Stimulated activated CD4-positive, alpha-beta T cell treated with anti-CD3 and anti-CD28 coated beads, Interleukin-12 subunit alpha, Interleukin-12 subunit beta, amount 100 ng/mL, for 48 hours (primary cell): ENCODE measurements at regions not wholly inside any gene's neighbourhood (a gene's known extent, or its start where the extent isn't known, plus 50 kb on each side); places are given as distances from the start of the nearest gene placed in this dataset.
"Not testable (repeated sequence)": the region's sequence is repeated elsewhere in the genome, so short reads cannot be mapped to it uniquely, and the experiment has no call there.

Source experiments
- DNase-seq, 3 donors: peaks; one replicate each; pipeline ENCODE4 v3.0.0-alpha.2; 2020; ENCODE audit warnings: low read depth in 2 of 3, low spot score in 1 of 3

- no peak for DNase-seq
These were observed 175.9 kb upstream of the SNX2 start for GRCh38 chr5:122599000-122599399.

- no peak for DNase-seq
These were observed 174.0 kb upstream of the SNX2 start for GRCh38 chr5:122600924-122601323.

DNA sequence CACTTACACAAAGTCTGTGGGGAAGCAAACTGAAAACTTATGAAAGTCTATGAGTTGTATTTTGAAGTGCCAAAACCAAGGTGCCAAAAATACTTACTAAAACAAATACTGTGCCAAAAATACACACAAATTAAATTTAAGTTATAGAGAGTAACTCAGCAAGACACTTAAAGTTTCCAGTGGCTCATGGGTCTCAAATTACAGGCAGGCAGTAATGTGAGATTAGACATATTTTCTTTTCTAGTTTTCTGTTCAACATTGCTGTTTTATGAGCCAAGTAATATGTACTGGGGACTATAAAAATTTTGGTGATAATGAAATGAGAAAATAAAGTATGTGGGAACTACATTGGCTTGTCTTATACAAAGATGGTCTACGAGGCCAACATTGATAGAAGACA, 172.2 kb upstream of the SNX2 start:
- DNase-seq = no peak

DNA sequence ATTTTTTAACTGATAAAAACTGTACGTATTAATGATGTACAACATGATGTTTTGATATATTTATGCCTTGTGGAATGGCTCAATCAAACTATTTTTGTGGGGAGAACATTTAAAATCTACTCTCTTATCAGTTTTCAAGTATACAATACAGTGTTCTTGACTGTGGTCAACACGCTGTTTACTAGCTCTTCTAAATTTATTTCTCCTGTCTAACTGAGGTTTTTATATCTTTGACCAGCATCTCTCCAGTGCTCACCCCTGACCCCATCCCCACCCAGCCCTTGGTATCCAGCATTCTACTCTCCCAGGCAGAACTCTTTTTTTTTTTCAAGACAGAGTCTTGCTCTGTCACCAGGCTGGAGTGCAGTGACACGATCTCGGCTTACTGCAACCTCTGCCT, 169.6 kb upstream of the SNX2 start:
- no peak for DNase-seq

GRCh38 chr5:122607818-122608217, 167.1 kb upstream of the SNX2 start:
- DNase-seq = no peak

GRCh38 chr5:122608222-122608621, 166.7 kb upstream of the SNX2 start:
- no peak for DNase-seq

- DNase-seq = no peak
These were observed 163.5 kb upstream of the SNX2 start for GRCh38 chr5:122611406-122611805.

DNA sequence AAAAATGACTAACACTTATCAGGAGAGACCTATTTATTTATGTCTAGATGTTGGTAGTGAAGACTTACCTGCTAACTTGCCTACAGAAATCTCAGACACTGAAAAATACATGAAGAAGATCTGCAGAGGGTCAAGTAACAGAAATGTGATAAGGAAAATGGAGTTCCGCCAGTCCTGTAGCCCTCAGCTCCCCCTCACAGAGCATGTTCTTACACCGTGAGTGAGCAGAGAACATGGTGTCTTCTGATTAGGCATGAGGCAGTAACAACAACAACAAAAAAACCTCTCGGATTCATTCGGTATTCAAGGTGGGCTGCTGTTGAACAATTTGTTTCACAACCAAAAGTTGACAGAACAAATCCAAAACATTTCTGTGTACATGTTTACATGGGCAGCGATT, 162.0 kb upstream of the SNX2 start:
- no peak for DNase-seq

GRCh38 chr5:122615146-122615545, 159.7 kb upstream of the SNX2 start:
- DNase-seq = no peak

DNA sequence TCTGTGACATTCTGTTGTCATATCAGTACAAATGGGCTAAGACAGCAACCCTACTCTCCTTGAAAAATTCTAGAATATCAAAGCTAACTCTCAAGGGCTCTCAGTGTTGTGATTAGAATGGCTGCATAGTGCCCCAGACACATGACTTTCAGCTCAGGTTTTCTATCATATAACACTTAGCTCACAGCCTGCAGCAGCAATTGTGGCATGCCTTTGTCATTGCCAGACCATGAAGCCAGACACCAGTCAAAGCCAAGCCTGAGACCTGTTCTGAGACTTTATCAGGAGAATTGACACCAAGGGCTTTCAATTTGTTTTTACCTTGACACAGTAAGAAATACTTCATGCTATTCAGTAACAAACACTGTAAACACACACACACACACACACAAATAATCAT, 159.0 kb upstream of the SNX2 start:
- no peak for DNase-seq

DNA sequence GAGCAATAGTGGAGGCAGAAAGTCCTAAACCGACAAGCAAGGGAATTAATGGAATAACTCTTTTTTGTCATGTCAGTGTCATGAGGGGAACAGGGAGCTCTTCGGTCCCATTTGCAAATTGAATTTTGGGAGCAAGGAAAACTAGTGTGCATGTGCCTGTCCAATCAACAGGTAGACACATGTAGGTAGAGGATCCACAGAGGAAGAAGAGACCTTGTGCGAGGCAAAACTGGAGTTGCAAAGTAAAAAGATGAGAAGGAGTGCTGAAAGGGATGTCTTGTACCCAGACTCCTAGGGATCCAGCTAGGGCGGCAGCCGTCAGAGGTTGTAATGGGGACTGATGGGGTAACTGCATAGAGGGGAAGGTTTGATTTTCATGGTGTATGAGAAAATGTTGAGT, 156.8 kb upstream of the SNX2 start:
- DNase-seq = not testable (repeated sequence)

- DNase-seq = not testable (repeated sequence)
These were observed 154.1 kb upstream of the SNX2 start for GRCh38 chr5:122620768-122621167.

DNA sequence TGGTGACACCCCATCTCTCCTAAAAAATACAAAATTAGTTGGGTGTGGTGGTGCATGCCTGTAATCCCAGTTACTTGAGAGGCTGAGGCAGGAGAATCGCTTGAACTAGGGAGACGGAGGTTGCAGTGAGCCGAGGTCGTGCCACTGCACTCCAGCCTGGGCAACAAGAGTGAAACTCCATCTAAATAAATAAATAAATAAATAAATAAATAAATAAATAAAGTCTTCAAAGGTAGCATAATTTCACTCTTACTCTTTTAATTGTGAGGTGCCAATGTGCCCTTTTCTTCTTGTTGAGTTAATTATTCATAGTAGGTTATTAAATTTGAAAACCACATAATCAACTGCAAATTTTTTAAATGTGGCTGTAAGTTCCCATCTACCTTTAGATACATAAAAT, 146.2 kb upstream of the SNX2 start:
- DNase-seq = not testable (repeated sequence)

- no peak for DNase-seq
These were observed 145.7 kb upstream of the SNX2 start for GRCh38 chr5:122629121-122629677.

GRCh38 chr5:122638581-122638980, 136.3 kb upstream of the SNX2 start:
- DNase-seq = no peak

- DNase-seq = no peak
These were observed 135.8 kb upstream of the SNX2 start for GRCh38 chr5:122639033-122639432.

GRCh38 chr5:122639864-122640263, 135.0 kb upstream of the SNX2 start:
- no peak for DNase-seq

- no peak for DNase-seq
These were observed 125.8 kb upstream of the SNX2 start for GRCh38 chr5:122649080-122649479.

DNA sequence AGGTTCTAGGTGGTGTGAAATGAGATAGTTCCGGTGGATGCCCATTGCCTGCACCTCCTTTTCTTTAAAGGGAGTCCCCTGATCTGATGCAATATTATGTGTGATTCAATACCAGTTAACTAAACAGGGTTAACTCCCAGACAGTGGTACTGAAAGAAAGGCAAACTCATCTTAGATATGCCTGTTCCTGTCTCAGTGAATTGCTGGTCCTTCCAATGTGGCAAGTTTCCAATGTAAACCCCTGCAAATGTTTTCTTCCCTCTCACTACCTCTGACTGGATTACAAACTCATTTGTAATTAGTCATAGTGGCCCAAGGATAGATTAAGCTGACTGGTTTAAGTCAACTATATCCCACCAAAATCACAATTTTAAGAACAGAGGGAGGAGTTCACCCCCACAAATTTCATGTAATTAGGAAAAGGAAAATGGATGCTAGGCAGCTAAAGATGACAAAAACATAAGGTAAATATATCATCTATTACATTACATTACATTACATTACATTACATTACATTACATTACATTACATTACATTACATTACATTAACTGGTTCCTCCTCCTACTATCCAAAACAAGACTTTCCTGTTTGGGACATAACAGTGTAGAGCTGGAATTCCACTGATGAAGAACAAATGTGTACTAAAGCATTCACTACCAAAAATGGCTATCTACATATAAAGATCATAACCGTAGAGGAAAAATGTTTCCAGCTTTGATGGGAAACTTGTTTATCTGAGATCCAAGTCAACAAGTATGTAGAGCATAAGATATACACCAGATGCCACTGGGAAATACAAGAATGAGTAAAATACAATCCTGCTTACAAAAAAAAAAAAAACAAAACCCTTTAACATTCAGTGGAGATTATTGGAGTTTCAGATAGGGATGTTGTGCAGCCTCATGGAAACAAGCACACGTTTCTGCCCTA, 121.5 kb upstream of the SNX2 start:
- no peak for DNase-seq

DNA sequence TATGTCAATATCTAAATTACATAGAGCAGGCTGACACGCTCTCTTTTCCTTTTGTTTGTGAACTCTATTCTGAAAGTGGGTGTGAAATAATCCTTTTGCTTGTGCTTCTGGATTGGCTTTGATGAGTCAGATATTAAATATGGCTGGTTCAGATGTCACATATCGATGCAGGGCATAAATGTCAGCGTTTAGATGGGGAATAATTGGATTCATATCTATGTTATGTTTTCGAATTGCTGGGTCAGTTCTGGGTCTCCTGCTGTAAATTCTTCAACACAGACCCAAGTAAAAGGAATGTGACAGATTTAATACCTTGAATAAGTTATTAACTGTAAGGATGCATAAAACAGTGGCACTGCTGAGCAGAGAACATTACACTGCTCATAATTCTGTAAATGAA, 118.7 kb upstream of the SNX2 start:
- DNase-seq = no peak

- DNase-seq = no peak
These were observed 118.3 kb upstream of the SNX2 start for GRCh38 chr5:122656577-122656976.

GRCh38 chr5:122661496-122662180, 113.2 kb upstream of the SNX2 start:
- no peak for DNase-seq
